Neutrophil (primary cell): ENCODE measurements at regions not wholly inside any gene's neighbourhood (a gene's known extent, or its start where the extent isn't known, plus 50 kb on each side); places are given as distances from the start of the nearest gene placed in this dataset.

Experiments used
- H3K27ac ChIP-seq: fragments of 200-600 bp; sonication (generic); 2 replicates; pipeline ENCODE4 v1.5.1; 2016; ENCODE audit warnings: mild to moderate bottlenecking, moderate library complexity
- H3K27me3 ChIP-seq: fragments of 200-600 bp; sonication (generic); 2 replicates; pipeline ENCODE4 v1.6.0; 2016; ENCODE audit warnings: mild to moderate bottlenecking
- H3K36me3 ChIP-seq: fragments of 200-600 bp; sonication (generic); 2 replicates; pipeline ENCODE4 v1.5.1; 2017
- H3K4me1 ChIP-seq, 2 experiments: fragments of 200-600 bp in 1 of 2; sonication (generic) in 1 of 2; 1 replicate in 1 of 2; 2 replicates in 1 of 2; pipeline versions ENCODE4 v1.5.1 to v1.6.1; 2013 to 2016; ENCODE audit warnings: low read depth in 1 of 2, low read length in 1 of 2, mild to moderate bottlenecking in 1 of 2, moderate library complexity in 1 of 2; ENCODE audit not compliant: control insufficient read depth in 1 of 2, insufficient read depth in 1 of 2
- H3K4me3 ChIP-seq, 2 experiments: fragments of 200-600 bp in 1 of 2; sonication (generic) in 1 of 2; 1 replicate in 1 of 2; 2 replicates in 1 of 2; pipeline ENCODE4 v1.5.1; 2013 to 2016; ENCODE audit warnings: low read depth in 1 of 2, low read length in 1 of 2, mild to moderate bottlenecking in 1 of 2, moderate library complexity in 1 of 2
- H3K9me3 ChIP-seq: fragments of 200-600 bp; sonication (generic); 2 replicates; pipeline ENCODE4 v1.5.1; 2016
- CTCF ChIP-seq: fragments of 200-600 bp; sonication (generic); IDR thresholded peaks from 2 replicates; pipeline ENCODE4 v1.5.1; 2016; ENCODE audit warnings: antibody characterized with exemption

- no peaks in the 10 kb centered on the region for H3K36me3 ChIP-seq
- TF ChIP-seq CTCF, result no peak
- H3K27me3 ChIP-seq, result no peaks in the 10 kb centered on the region
- H3K27ac ChIP-seq, result no peak overlapping the region
- no peaks in the 10 kb centered on the region for H3K9me3 ChIP-seq
- H3K4me1 ChIP-seq, result no peaks in the 10 kb centered on the region
- H3K4me3 ChIP-seq, result no peak overlapping the region
Observed at GRCh38 chr3:152785051-152785450, 49.9 kb upstream of the P2RY1 start.
